ENCODE measurements at regions not wholly inside any gene's neighbourhood (a gene's known extent, or its start where the extent isn't known, plus 50 kb on each side); places are given as distances from the start of the nearest gene placed in this dataset.

DNA sequence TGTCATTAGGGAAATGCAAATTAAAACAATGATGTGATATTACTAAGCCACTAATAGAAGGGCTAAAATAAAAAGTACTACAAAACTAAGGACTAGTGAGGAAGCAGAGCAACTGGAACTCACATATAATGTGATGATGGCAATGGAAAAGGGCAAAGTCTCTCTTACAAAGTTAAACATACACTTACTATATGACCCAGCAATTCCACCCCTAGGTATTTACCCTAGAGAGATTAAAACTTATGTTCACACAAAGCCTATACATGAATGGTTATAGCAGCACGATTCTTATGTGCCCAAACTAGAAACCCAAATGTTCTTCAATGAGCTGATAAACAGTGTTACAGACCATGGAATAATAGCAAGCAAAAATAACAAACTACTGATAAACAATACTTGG, 643.7 kb downstream of the TLE1 start:
- TF ChIP-seq EZH2phosphoT487 (conservative IDR thresholded peaks at IDR 0.05; ENCODE audit: low read length) = no peak
- TF ChIP-seq, protein P1, sequence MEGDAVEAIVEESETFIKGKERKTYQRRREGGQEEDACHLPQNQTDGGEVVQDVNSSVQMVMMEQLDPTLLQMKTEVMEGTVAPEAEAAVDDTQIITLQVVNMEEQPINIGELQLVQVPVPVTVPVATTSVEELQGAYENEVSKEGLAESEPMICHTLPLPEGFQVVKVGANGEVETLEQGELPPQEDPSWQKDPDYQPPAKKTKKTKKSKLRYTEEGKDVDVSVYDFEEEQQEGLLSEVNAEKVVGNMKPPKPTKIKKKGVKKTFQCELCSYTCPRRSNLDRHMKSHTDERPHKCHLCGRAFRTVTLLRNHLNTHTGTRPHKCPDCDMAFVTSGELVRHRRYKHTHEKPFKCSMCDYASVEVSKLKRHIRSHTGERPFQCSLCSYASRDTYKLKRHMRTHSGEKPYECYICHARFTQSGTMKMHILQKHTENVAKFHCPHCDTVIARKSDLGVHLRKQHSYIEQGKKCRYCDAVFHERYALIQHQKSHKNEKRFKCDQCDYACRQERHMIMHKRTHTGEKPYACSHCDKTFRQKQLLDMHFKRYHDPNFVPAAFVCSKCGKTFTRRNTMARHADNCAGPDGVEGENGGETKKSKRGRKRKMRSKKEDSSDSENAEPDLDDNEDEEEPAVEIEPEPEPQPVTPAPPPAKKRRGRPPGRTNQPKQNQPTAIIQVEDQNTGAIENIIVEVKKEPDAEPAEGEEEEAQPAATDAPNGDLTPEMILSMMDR (IDR thresholded peaks at IDR 0.05; ENCODE audit: insufficient read depth, low read length, poor library complexity, severe bottlenecking) = no peak
